ENCODE measurements at regions not wholly inside any gene's neighbourhood (a gene's known extent, or its start where the extent isn't known, plus 50 kb on each side); places are given as distances from the start of the nearest gene placed in this dataset.

DNA sequence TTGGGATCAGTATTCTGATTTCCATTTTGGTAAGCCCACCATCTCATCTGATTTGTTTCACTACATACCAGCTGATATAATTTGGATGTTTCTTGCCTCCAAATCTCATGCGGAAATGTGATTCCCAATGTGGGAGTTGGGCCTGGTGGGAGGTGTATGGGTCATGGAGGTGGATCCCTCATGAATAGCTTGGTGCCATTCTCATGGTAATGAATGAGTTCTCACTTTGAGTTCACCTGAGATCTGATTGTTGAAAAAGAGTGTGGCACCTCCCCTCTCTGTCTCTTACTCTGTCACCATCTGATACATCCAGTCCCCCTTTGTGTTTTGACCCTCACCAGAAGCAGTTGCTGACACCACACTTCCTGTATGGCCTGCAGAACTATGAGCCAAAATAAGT lies 347.3 kb downstream of the ARL4A start:
- H3K4me1 ChIP-seq (ENCODE audit: control insufficient read depth in 4 of 4, insufficient read depth in 4 of 4, low read length in 3 of 4), result peaks cover 0 to 5% (median 0%) of the 10 kb centered on the region in 4 donors
- H3K36me3 ChIP-seq (ENCODE audit: control insufficient read depth in 4 of 4, insufficient read depth in 3 of 4, low read depth in 1 of 4, low read length in 3 of 4), result no peaks in the 10 kb centered on the region
- 94% methylated on average over 1 of the region's 1 CpG for WGBS
- no peaks in the 10 kb centered on the region for H3K9me3 ChIP-seq (ENCODE audit: control insufficient read depth in 4 of 4, low read length in 3 of 4)
- H3K27me3 ChIP-seq (ENCODE audit: control insufficient read depth in 4 of 4, insufficient read depth in 4 of 4, low read length in 3 of 4), result no peaks in the 10 kb centered on the region
- no peak overlapping the region for H3K27ac ChIP-seq (ENCODE audit: low read depth in 1 of 2, low read length in 2 of 2)
- DNase-seq (ENCODE audit: low spot score), result no peak
- H3K9ac ChIP-seq (ENCODE audit: low read depth in 1 of 2, low read length in 2 of 2), result no peak overlapping the region
- no peak overlapping the region for H3K4me3 ChIP-seq (ENCODE audit: low read depth in 1 of 3, low read length in 3 of 3)
- TF ChIP-seq, protein P1, sequence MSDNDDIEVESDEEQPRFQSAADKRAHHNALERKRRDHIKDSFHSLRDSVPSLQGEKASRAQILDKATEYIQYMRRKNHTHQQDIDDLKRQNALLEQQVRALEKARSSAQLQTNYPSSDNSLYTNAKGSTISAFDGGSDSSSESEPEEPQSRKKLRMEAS (IDR thresholded peaks at IDR 0.05), result no peak
- TF ChIP-seq, protein P2, sequence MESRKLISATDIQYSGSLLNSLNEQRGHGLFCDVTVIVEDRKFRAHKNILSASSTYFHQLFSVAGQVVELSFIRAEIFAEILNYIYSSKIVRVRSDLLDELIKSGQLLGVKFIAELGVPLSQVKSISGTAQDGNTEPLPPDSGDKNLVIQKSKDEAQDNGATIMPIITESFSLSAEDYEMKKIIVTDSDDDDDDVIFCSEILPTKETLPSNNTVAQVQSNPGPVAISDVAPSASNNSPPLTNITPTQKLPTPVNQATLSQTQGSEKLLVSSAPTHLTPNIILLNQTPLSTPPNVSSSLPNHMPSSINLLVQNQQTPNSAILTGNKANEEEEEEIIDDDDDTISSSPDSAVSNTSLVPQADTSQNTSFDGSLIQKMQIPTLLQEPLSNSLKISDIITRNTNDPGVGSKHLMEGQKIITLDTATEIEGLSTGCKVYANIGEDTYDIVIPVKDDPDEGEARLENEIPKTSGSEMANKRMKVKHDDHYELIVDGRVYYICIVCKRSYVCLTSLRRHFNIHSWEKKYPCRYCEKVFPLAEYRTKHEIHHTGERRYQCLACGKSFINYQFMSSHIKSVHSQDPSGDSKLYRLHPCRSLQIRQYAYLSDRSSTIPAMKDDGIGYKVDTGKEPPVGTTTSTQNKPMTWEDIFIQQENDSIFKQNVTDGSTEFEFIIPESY (IDR thresholded peaks at IDR 0.05), result no peak
- TF ChIP-seq YY1 (IDR thresholded peaks at IDR 0.05), result no peak

- peaks cover 0 to 5% (median 0%) of the 10 kb centered on the region in 4 donors for H3K4me1 ChIP-seq (ENCODE audit: control insufficient read depth in 4 of 4, insufficient read depth in 4 of 4, low read length in 3 of 4)
- no peak overlapping the region for H3K27ac ChIP-seq (ENCODE audit: low read depth in 1 of 2, low read length in 2 of 2)
- no peak for DNase-seq (ENCODE audit: low spot score)
- no peaks in the 10 kb centered on the region for H3K36me3 ChIP-seq (ENCODE audit: control insufficient read depth in 4 of 4, insufficient read depth in 3 of 4, low read depth in 1 of 4, low read length in 3 of 4)
- H3K9ac ChIP-seq (ENCODE audit: low read depth in 1 of 2, low read length in 2 of 2), result no peak overlapping the region
- TF ChIP-seq, protein P2 (IDR thresholded peaks at IDR 0.05), result no peak
- TF ChIP-seq GABPA (IDR thresholded peaks at IDR 0.05 in 1 of 2, conservative IDR thresholded peaks at IDR 0.05 in 1 of 2) (no peak), EGR1 (IDR thresholded peaks at IDR 0.05; ENCODE audit: low read depth in 2 of 2) (no peak), JUND (IDR thresholded peaks at IDR 0.05) (no peak), SP1 (IDR thresholded peaks at IDR 0.05) (no peak), HNF4A (conservative IDR thresholded peaks at IDR 0.05) (no peak), RXRA (IDR thresholded peaks at IDR 0.05) (no peak), REST (IDR thresholded peaks at IDR 0.05) (no peak), HNF4G (IDR thresholded peaks at IDR 0.05) (no peak)
- TF ChIP-seq, protein P3, sequence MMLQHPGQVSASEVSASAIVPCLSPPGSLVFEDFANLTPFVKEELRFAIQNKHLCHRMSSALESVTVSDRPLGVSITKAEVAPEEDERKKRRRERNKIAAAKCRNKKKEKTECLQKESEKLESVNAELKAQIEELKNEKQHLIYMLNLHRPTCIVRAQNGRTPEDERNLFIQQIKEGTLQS (IDR thresholded peaks at IDR 0.05), result no peak
- TF ChIP-seq, protein P4, sequence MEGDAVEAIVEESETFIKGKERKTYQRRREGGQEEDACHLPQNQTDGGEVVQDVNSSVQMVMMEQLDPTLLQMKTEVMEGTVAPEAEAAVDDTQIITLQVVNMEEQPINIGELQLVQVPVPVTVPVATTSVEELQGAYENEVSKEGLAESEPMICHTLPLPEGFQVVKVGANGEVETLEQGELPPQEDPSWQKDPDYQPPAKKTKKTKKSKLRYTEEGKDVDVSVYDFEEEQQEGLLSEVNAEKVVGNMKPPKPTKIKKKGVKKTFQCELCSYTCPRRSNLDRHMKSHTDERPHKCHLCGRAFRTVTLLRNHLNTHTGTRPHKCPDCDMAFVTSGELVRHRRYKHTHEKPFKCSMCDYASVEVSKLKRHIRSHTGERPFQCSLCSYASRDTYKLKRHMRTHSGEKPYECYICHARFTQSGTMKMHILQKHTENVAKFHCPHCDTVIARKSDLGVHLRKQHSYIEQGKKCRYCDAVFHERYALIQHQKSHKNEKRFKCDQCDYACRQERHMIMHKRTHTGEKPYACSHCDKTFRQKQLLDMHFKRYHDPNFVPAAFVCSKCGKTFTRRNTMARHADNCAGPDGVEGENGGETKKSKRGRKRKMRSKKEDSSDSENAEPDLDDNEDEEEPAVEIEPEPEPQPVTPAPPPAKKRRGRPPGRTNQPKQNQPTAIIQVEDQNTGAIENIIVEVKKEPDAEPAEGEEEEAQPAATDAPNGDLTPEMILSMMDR (IDR thresholded peaks at IDR 0.05; ENCODE audit: low read depth, low read length, missing input control), result no peak
- no peaks in the 10 kb centered on the region for H3K9me3 ChIP-seq (ENCODE audit: control insufficient read depth in 4 of 4, low read length in 3 of 4)
- no peaks in the 10 kb centered on the region for H3K27me3 ChIP-seq (ENCODE audit: control insufficient read depth in 4 of 4, insufficient read depth in 4 of 4, low read length in 3 of 4)
- 89% methylated on average over 4 of the region's 4 CpGs for WGBS
- no peak overlapping the region for H3K4me3 ChIP-seq (ENCODE audit: low read depth in 1 of 3, low read length in 3 of 3)
Measured at GRCh38 chr7:13035233-13035632, 347.8 kb downstream of the ARL4A start.

All from liver (tissue), 8 donors.